H9 (cell line): ENCODE measurements at regions not wholly inside any gene's neighbourhood (a gene's known extent, or its start where the extent isn't known, plus 50 kb on each side); places are given as distances from the start of the nearest gene placed in this dataset.

Experiments used
- DNase-seq: peaks from one replicate; pipeline ENCODE4 v3.0.0-alpha.2; 2017
- H2AFZ ChIP-seq: one replicate; pipeline ENCODE4 v1.6.1; 2013; ENCODE audit warnings: mild to moderate bottlenecking, low read length, control low read depth, moderate library complexity
- H2AK5ac ChIP-seq: 2 replicates; pipeline ENCODE4 v1.6.1; 2013; ENCODE audit warnings: low read length, control low read depth, mixed read lengths; ENCODE audit not compliant: insufficient read length
- H2BK120ac ChIP-seq: one replicate; pipeline ENCODE4 v1.6.1; 2013; ENCODE audit warnings: low read depth, mild to moderate bottlenecking, low read length, control low read depth, inconsistent platforms; ENCODE audit not compliant: poor library complexity, severe bottlenecking
- H2BK12ac ChIP-seq: 2 replicates; pipeline ENCODE4 v1.6.1; 2013; ENCODE audit warnings: low read length, control low read depth, mixed read lengths, low read depth; ENCODE audit not compliant: insufficient read length
- H2BK15ac ChIP-seq: 2 replicates; pipeline ENCODE4 v1.6.1; 2013; ENCODE audit warnings: low read depth, low read length, control low read depth
- H2BK20ac ChIP-seq: one replicate; pipeline ENCODE4 v1.6.1; 2013; ENCODE audit warnings: low read depth, mild to moderate bottlenecking, low read length, control low read depth, inconsistent platforms; ENCODE audit not compliant: poor library complexity, severe bottlenecking
- H2BK5ac ChIP-seq: 2 replicates; pipeline ENCODE4 v1.6.1; 2013; ENCODE audit warnings: low read length, control low read depth, mixed read lengths; ENCODE audit not compliant: insufficient read length
- H3K14ac ChIP-seq: 2 replicates; pipeline ENCODE4 v1.6.1; 2013; ENCODE audit warnings: low read length, control low read depth; ENCODE audit not compliant: insufficient read depth
- H3K18ac ChIP-seq: 2 replicates; pipeline ENCODE4 v1.6.1; 2013; ENCODE audit warnings: low read depth, mild to moderate bottlenecking, mixed read lengths, low read length, control low read depth; ENCODE audit not compliant: insufficient read length
- H3K23ac ChIP-seq: 2 replicates; pipeline ENCODE4 v1.6.1; 2013; ENCODE audit warnings: low read length, control low read depth, mixed read lengths, low read depth; ENCODE audit not compliant: insufficient read length
- H3K23me2 ChIP-seq: 2 replicates; pipeline ENCODE4 v1.6.1; 2013; ENCODE audit warnings: low read depth, mild to moderate bottlenecking, mixed read lengths, low read length, control low read depth; ENCODE audit not compliant: insufficient read length, poor library complexity, severe bottlenecking
- H3K27ac ChIP-seq: 2 replicates; pipeline ENCODE4 v1.5.1; 2013; ENCODE audit warnings: low read length, control low read depth, mixed read lengths, low read depth; ENCODE audit not compliant: insufficient read length
- H3K27me3 ChIP-seq: 2 replicates; pipeline ENCODE4 v1.6.1; 2013; ENCODE audit warnings: low read length, control low read depth, inconsistent platforms; ENCODE audit not compliant: insufficient read depth
- H3K4ac ChIP-seq: 2 replicates; pipeline ENCODE4 v1.6.1; 2013; ENCODE audit warnings: low read depth, mild to moderate bottlenecking, control low read depth, inconsistent platforms, low read length, moderate library complexity
- H3K4me1 ChIP-seq: 2 replicates; pipeline ENCODE4 v1.6.1; 2013; ENCODE audit warnings: low read length, control low read depth, inconsistent platforms; ENCODE audit not compliant: insufficient read depth
- H3K4me2 ChIP-seq: 2 replicates; pipeline ENCODE4 v1.6.1; 2013; ENCODE audit warnings: low read length, control low read depth, mixed read lengths; ENCODE audit not compliant: insufficient read length, insufficient read depth
- H3K56ac ChIP-seq: 2 replicates; pipeline ENCODE4 v1.6.1; 2013; ENCODE audit warnings: low read depth, mild to moderate bottlenecking, mixed read lengths, low read length, control low read depth; ENCODE audit not compliant: insufficient read length
- H3K79me1 ChIP-seq: 2 replicates; pipeline ENCODE4 v1.6.1; 2013; ENCODE audit warnings: low read depth, mild to moderate bottlenecking, moderate library complexity, low read length, control low read depth, inconsistent platforms; ENCODE audit not compliant: insufficient read depth, poor library complexity, severe bottlenecking
- H3K79me2 ChIP-seq: 2 replicates; pipeline ENCODE4 v1.6.1; 2013; ENCODE audit warnings: low read length, control low read depth, inconsistent platforms; ENCODE audit not compliant: insufficient read depth
- H3K9ac ChIP-seq: 2 replicates; pipeline ENCODE4 v1.6.1; 2013; ENCODE audit warnings: low read length, control low read depth, mixed read lengths; ENCODE audit not compliant: insufficient read length; ENCODE audit errors: extremely low read depth
- H3K9me3 ChIP-seq: one replicate; pipeline ENCODE4 v1.6.1; 2013; ENCODE audit warnings: low read depth, low read length, inconsistent platforms; ENCODE audit not compliant: control insufficient read depth
- H3T11ph ChIP-seq: one replicate; pipeline ENCODE4 v1.6.1; 2013; ENCODE audit warnings: mild to moderate bottlenecking, low read length, control low read depth, inconsistent platforms
- H4K20me1 ChIP-seq: one replicate; pipeline ENCODE4 v1.6.1; 2013; ENCODE audit not compliant: control insufficient read depth, insufficient read length, insufficient read depth
- H4K5ac ChIP-seq: 2 replicates; pipeline ENCODE4 v1.6.1; 2013; ENCODE audit warnings: low read depth, mild to moderate bottlenecking, mixed read lengths, low read length, control low read depth; ENCODE audit not compliant: insufficient read length
- H4K8ac ChIP-seq: replicated peaks from 2 replicates; pipeline ENCODE4 v1.6.1; 2013; ENCODE audit warnings: low read length, control low read depth, mixed read lengths, low read depth; ENCODE audit not compliant: insufficient read length
- H4K91ac ChIP-seq: 2 replicates; pipeline ENCODE4 v1.6.1; 2013; ENCODE audit warnings: low read depth, mild to moderate bottlenecking, moderate library complexity, mixed read lengths, low read length, control low read depth; ENCODE audit not compliant: insufficient read length
- H3K27ac Mint-ChIP-seq, 3 experiments: 2 replicates in 2 of 3; 3 replicates in 1 of 3; pipeline ENCODE4 v1.8.0; 2020 to 2021; ENCODE audit warnings: mixed read lengths in 3 of 3, mild to moderate bottlenecking in 1 of 3, moderate library complexity in 1 of 3
- H3K27me3 Mint-ChIP-seq: 2 replicates; pipeline ENCODE4 v1.8.0; 2021; ENCODE audit warnings: low read depth, mild to moderate bottlenecking, moderate library complexity, mixed read lengths
- H3K36me3 Mint-ChIP-seq, 3 experiments: 2 replicates in 2 of 3; 3 replicates in 1 of 3; pipeline ENCODE4 v1.8.0; 2020 to 2021; ENCODE audit warnings: low read depth in 3 of 3, mixed read lengths in 3 of 3; ENCODE audit not compliant: insufficient read depth in 1 of 3
- H3K4me1 Mint-ChIP-seq, 2 experiments: 2 replicates each; pipeline ENCODE4 v1.8.0; 2020; ENCODE audit warnings: mixed read lengths in 2 of 2
- H3K4me3 Mint-ChIP-seq, 2 experiments: 2 replicates in 1 of 2; 3 replicates in 1 of 2; pipeline ENCODE4 v1.8.0; 2020 to 2021; ENCODE audit warnings: mild to moderate bottlenecking in 2 of 2, mixed read lengths in 2 of 2, moderate library complexity in 1 of 2
- H3K9me3 Mint-ChIP-seq, 2 experiments: 2 replicates in 1 of 2; 3 replicates in 1 of 2; pipeline ENCODE4 v1.8.0; 2020; ENCODE audit warnings: mild to moderate bottlenecking in 2 of 2, mixed read lengths in 2 of 2, moderate library complexity in 1 of 2
- WGBS: extraction: QIAGEN DNeasy Blood & Tissue Kit; methylation state at CpG from one replicate; pipeline ENCODE4 v1.1.7; 2013; ENCODE audit warnings: missing lambda C conversion rate, low lambda C conversion rate, mixed read lengths; ENCODE audit not compliant: insufficient read length; ENCODE audit errors: extremely low coverage; 5-methylcytosine and 5-hydroxymethylcytosine counted together
- TF ChIP-seq, protein P1 (sequence below): fragments of 200-600 bp; sonication (generic); conservative IDR thresholded peaks from 3 replicates; pipeline ENCODE4 v1.8.0; 2021; ENCODE audit warnings: antibody characterized with exemption, mild to moderate bottlenecking

DNA sequence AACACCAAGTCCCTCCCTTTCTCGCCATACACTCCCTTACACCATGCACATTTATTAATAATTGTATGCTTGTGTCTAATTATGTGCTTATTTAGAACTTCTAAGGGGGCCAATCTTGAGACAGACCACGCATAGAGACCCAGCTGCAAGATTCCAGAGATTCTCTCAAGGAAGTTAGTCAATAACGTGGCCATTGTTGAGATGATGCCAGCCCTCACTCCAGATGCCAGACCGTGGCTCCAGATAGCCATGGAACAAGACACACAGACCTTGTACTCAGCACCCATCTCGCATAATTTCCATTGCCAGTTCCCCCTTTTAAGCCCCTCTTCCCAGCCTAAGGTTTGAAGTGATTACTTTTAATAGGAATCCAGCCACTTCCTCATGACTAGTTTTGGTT lies 62.4 kb downstream of the DIRAS3 start:
- no peaks in the 10 kb centered on the region for H3K36me3 Mint-ChIP-seq
- no CpG with 5 or more reads among the region's 5 CpGs for WGBS

More for the DNA sequence above, 62.4 kb downstream of the DIRAS3 start:
- Histone ChIP-seq H2BK20ac (no peak overlapping the region), H2BK12ac (no peak overlapping the region), H2AFZ (no peak overlapping the region), H3K18ac (no peak overlapping the region), H2BK120ac (no peak overlapping the region), H3K14ac (no peak overlapping the region), H4K8ac (no peak overlapping the region), H3K4me2 (no peak overlapping the region), H4K91ac (no peak overlapping the region), H3K4ac (no peak overlapping the region), H3K27ac (no peak overlapping the region), H3K4me1 (no peaks in the 10 kb centered on the region), H3K9me3 (no peaks in the 10 kb centered on the region), H3K23ac (no peak overlapping the region), H3K79me2 (no peaks in the 10 kb centered on the region), H2AK5ac (no peak overlapping the region), H2BK15ac (no peak overlapping the region), H3K23me2 (no peaks in the 10 kb centered on the region), H4K20me1 (no peaks in the 10 kb centered on the region), H3T11ph (no peak overlapping the region), H4K5ac (no peak overlapping the region), H3K79me1 (no peaks in the 10 kb centered on the region), H2BK5ac (no peak overlapping the region), H3K56ac (no peak overlapping the region), H3K27me3 (no peaks in the 10 kb centered on the region), H3K9ac (no peak overlapping the region)
- TF ChIP-seq, protein P1, sequence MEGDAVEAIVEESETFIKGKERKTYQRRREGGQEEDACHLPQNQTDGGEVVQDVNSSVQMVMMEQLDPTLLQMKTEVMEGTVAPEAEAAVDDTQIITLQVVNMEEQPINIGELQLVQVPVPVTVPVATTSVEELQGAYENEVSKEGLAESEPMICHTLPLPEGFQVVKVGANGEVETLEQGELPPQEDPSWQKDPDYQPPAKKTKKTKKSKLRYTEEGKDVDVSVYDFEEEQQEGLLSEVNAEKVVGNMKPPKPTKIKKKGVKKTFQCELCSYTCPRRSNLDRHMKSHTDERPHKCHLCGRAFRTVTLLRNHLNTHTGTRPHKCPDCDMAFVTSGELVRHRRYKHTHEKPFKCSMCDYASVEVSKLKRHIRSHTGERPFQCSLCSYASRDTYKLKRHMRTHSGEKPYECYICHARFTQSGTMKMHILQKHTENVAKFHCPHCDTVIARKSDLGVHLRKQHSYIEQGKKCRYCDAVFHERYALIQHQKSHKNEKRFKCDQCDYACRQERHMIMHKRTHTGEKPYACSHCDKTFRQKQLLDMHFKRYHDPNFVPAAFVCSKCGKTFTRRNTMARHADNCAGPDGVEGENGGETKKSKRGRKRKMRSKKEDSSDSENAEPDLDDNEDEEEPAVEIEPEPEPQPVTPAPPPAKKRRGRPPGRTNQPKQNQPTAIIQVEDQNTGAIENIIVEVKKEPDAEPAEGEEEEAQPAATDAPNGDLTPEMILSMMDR: no peak
- H3K27me3 Mint-ChIP-seq: no peaks in the 10 kb centered on the region
- DNase-seq: no peak
- no peaks in the 10 kb centered on the region for H3K4me1 Mint-ChIP-seq
- H3K27ac Mint-ChIP-seq: no peak overlapping the region
- H3K4me3 Mint-ChIP-seq: no peak overlapping the region
- H3K9me3 Mint-ChIP-seq: no peaks in the 10 kb centered on the region
